H1 (cell line): ENCODE measurements at regions not wholly inside any gene's neighbourhood (a gene's known extent, or its start where the extent isn't known, plus 50 kb on each side); places are given as distances from the start of the nearest gene placed in this dataset.

Experiments used
- CTCF ChIA-PET: fragments of 300-600 bp; sonication (Branson Sonifier 250); formaldehyde crosslinking; loops from one replicate; lab custom pipeline; 2021; ENCODE audit not compliant: partially characterized antibody; lab: Charles Lee
- POLR2A ChIA-PET: fragments of 300-600 bp; sonication (Branson Sonifier 250); formaldehyde crosslinking; loops from one replicate; lab custom pipeline; 2021; ENCODE audit warnings: inconsistent platforms; ENCODE audit not compliant: partially characterized antibody; lab: Charles Lee
- DNase-seq, 2 experiments: peaks; one replicate each; pipeline versions ENCODE4 v3.0.0 to v3.0.0-alpha.2; 2010 to 2022; ENCODE audit warnings: low spot score in 2 of 2, low read depth in 1 of 2, mixed read lengths in 1 of 2
- FAIRE-seq: peaks from 2 replicates; lab custom pipeline; 2011; peaks lifted over from hg19 to GRCh38; lab: Jason Lieb, UNC
- H2AFZ ChIP-seq: 2 replicates; pipeline ENCODE4 v1.8.1; 2012; ENCODE audit warnings: low read length, inconsistent platforms
- H2AK5ac ChIP-seq: 2 replicates; pipeline ENCODE4 v1.6.1; 2013; ENCODE audit warnings: low read depth, low read length
- H2BK120ac ChIP-seq: replicated peaks from 2 replicates; pipeline ENCODE3; 2013; ENCODE audit warnings: low read depth, low read length, inconsistent platforms
- H2BK12ac ChIP-seq: 2 replicates; pipeline ENCODE4 v1.6.1; 2013; ENCODE audit warnings: low read depth, low read length
- H2BK15ac ChIP-seq: 2 replicates; pipeline ENCODE4 v1.6.1; 2013; ENCODE audit warnings: low read length
- H2BK20ac ChIP-seq: 2 replicates; pipeline ENCODE4 v1.6.1; 2013; ENCODE audit warnings: low read length
- H2BK5ac ChIP-seq: 2 replicates; pipeline ENCODE4 v1.6.1; 2013; ENCODE audit warnings: low read depth, low read length
- H3K14ac ChIP-seq: 2 replicates; pipeline ENCODE4 v1.6.1; 2013; ENCODE audit warnings: inconsistent platforms; ENCODE audit not compliant: insufficient read length
- H3K18ac ChIP-seq: 2 replicates; pipeline ENCODE4 v1.6.1; 2013; ENCODE audit warnings: low read length; ENCODE audit errors: extremely low read depth
- H3K23ac ChIP-seq: 2 replicates; pipeline ENCODE4 v1.6.1; 2013; ENCODE audit warnings: inconsistent platforms; ENCODE audit not compliant: insufficient read length
- H3K23me2 ChIP-seq: 2 replicates; pipeline ENCODE4 v1.6.1; 2013; ENCODE audit warnings: low read depth, low read length
- H3K27ac ChIP-seq: 2 replicates; pipeline ENCODE4 v1.6.1; 2011; ENCODE audit warnings: low read depth, low read length, inconsistent platforms
- H3K27me3 ChIP-seq, 4 experiments: replicated peaks in 1 of 4; 1 replicate in 1 of 4; 2 replicates in 3 of 4; pipeline versions ENCODE4 v1.6.1 to v1.8.1; 2011 to 2013; ENCODE audit warnings: low read length in 3 of 4, mild to moderate bottlenecking in 3 of 4, inconsistent platforms in 2 of 4, mixed read lengths in 2 of 4, moderate library complexity in 1 of 4; ENCODE audit not compliant: control insufficient read depth in 3 of 4, insufficient read depth in 3 of 4; ENCODE audit errors: extremely low read depth in 1 of 4
- H3K36me3 ChIP-seq, 4 experiments: 2 replicates each; pipeline versions ENCODE4 v1.6.1 to v1.8.1; 2011 to 2013; ENCODE audit warnings: mild to moderate bottlenecking in 4 of 4, low read length in 3 of 4, moderate library complexity in 2 of 4, control low read depth in 1 of 4, inconsistent platforms in 1 of 4; ENCODE audit not compliant: insufficient read depth in 4 of 4, control insufficient read depth in 2 of 4
- H3K4ac ChIP-seq: replicated peaks from 2 replicates; pipeline ENCODE3; 2013; ENCODE audit warnings: low read length, low read depth, mixed read lengths, inconsistent platforms; ENCODE audit not compliant: insufficient read length
- H3K4me1 ChIP-seq, 4 experiments: replicated peaks in 1 of 4; 1 replicate in 1 of 4; 2 replicates in 3 of 4; pipeline versions ENCODE4 v1.6.1 to v1.8.1; 2011 to 2013; ENCODE audit warnings: low read length in 3 of 4, inconsistent platforms in 2 of 4, mixed read lengths in 1 of 4; ENCODE audit not compliant: insufficient read depth in 4 of 4, control insufficient read depth in 3 of 4
- H3K4me2 ChIP-seq, 2 experiments: 2 replicates each; pipeline versions ENCODE4 v1.6.1 to v1.8.1; 2011 to 2013; ENCODE audit warnings: low read depth in 2 of 2, low read length in 2 of 2, control low read depth in 1 of 2, inconsistent platforms in 1 of 2, mild to moderate bottlenecking in 1 of 2; ENCODE audit not compliant: insufficient read depth in 1 of 2
- H3K4me3 ChIP-seq, 4 experiments: fragments of 200-600, 300-600 bp in 1 of 4; sonication (generic), shearing (Covaris generic), sonication (Bioruptor Twin) in 1 of 4; 2 replicates each; pipeline versions ENCODE4 v1.5.1 to v1.8.1; 2011 to 2016; ENCODE audit warnings: low read length in 4 of 4, low read depth in 3 of 4, control low read depth in 2 of 4, inconsistent platforms in 2 of 4, mild to moderate bottlenecking in 2 of 4, mixed read lengths in 1 of 4, moderate library complexity in 1 of 4; ENCODE audit not compliant: insufficient read depth in 2 of 4; ENCODE audit errors: extremely low read depth in 1 of 4
- H3K56ac ChIP-seq: replicated peaks from 2 replicates; pipeline ENCODE3; 2013; ENCODE audit warnings: low read depth, mild to moderate bottlenecking, mixed read lengths, low read length, inconsistent platforms; ENCODE audit not compliant: insufficient read length
- H3K79me1 ChIP-seq: 2 replicates; pipeline ENCODE4 v1.6.1; 2013; ENCODE audit warnings: low read depth, low read length, control low read depth
- H3K79me2 ChIP-seq, 2 experiments: 2 replicates each; pipeline versions ENCODE4 v1.6.1 to v1.8.1; 2012 to 2013; ENCODE audit warnings: low read length in 2 of 2, mild to moderate bottlenecking in 2 of 2, inconsistent platforms in 1 of 2; ENCODE audit not compliant: insufficient read depth in 2 of 2, control insufficient read depth in 1 of 2
- H3K9ac ChIP-seq, 4 experiments: replicated peaks in 1 of 4; 1 replicate in 1 of 4; 2 replicates in 3 of 4; pipeline versions ENCODE4 v1.6.1 to v1.8.1; 2011 to 2013; ENCODE audit warnings: low read depth in 3 of 4, low read length in 3 of 4, control low read depth in 2 of 4, mild to moderate bottlenecking in 2 of 4, moderate library complexity in 2 of 4, inconsistent platforms in 1 of 4; ENCODE audit errors: extremely low read depth in 1 of 4
- H3K9me3 ChIP-seq, 2 experiments: 2 replicates each; pipeline versions ENCODE4 v1.6.1 to v1.8.1; 2012 to 2013; ENCODE audit warnings: mild to moderate bottlenecking in 2 of 2, moderate library complexity in 2 of 2, control low read depth in 1 of 2, inconsistent platforms in 1 of 2, low read depth in 1 of 2, low read length in 1 of 2, mixed read lengths in 1 of 2; ENCODE audit not compliant: insufficient read depth in 2 of 2
- H4K20me1 ChIP-seq, 2 experiments: replicated peaks in 1 of 2; 2 replicates each; pipeline versions ENCODE3 to v1.8.1; 2011 to 2013; ENCODE audit warnings: inconsistent platforms in 2 of 2, low read length in 2 of 2, mild to moderate bottlenecking in 1 of 2; ENCODE audit not compliant: insufficient read depth in 2 of 2, control insufficient read depth in 1 of 2
- H4K5ac ChIP-seq: 2 replicates; pipeline ENCODE4 v1.6.1; 2013; ENCODE audit warnings: low read length, low read depth, mixed read lengths, inconsistent platforms; ENCODE audit not compliant: insufficient read length
- H4K8ac ChIP-seq: 2 replicates; pipeline ENCODE4 v1.8.0; 2013; ENCODE audit warnings: mild to moderate bottlenecking, moderate library complexity, low read length, inconsistent platforms; ENCODE audit not compliant: insufficient read depth; ENCODE audit errors: extremely low read depth
- H4K91ac ChIP-seq: replicated peaks from 2 replicates; pipeline ENCODE3; 2013; ENCODE audit warnings: low read length, mixed read lengths, inconsistent platforms; ENCODE audit not compliant: insufficient read length
- BCL11A ChIP-seq, 2 experiments: IDR thresholded peaks; one replicate each; pipeline ENCODE4 v1.6.1; 2011; ENCODE audit warnings: low read depth in 2 of 2, low read length in 2 of 2, mild to moderate bottlenecking in 2 of 2
- BRCA1 ChIP-seq: IDR thresholded peaks from 2 replicates; pipeline ENCODE4 v1.6.1; 2012; ENCODE audit warnings: low read depth, low read length, improper control_type of control experiment
- CBX5 ChIP-seq: fragments of 300-800, 300-1000 bp; sonication (generic); IDR thresholded peaks from 2 replicates; pipeline ENCODE4 v1.7.1; 2016; ENCODE audit warnings: antibody characterized with exemption, low read length, low read depth
- CTCF ChIP-seq, 3 experiments: IDR thresholded peaks; 1 replicate in 2 of 3; 2 replicates in 1 of 3; pipeline versions ENCODE4 v1.5.1 to v1.6.1; 2011; ENCODE audit warnings: low read length in 3 of 3, mild to moderate bottlenecking in 3 of 3, inconsistent platforms in 2 of 3, low read depth in 1 of 3, moderate library complexity in 1 of 3; ENCODE audit not compliant: insufficient read depth in 1 of 3; ENCODE audit errors: control extremely low read depth in 1 of 3
- HDAC2 ChIP-seq, 2 experiments: fragments of 300-600 bp in 1 of 2; sonication (generic) in 1 of 2; IDR thresholded peaks; 2 replicates each; pipeline ENCODE4 v1.6.1; 2011 to 2012; ENCODE audit warnings: low read depth in 2 of 2, low read length in 2 of 2, mild to moderate bottlenecking in 2 of 2, moderate library complexity in 2 of 2, borderline replicate concordance in 1 of 2, inconsistent platforms in 1 of 2
- JUN ChIP-seq: IDR thresholded peaks from 2 replicates; pipeline ENCODE4 v1.6.1; 2011; ENCODE audit warnings: low read depth, mild to moderate bottlenecking, improper control_type of control experiment, low read length
- MAX ChIP-seq: IDR thresholded peaks from 2 replicates; pipeline ENCODE4 v1.6.1; 2012; ENCODE audit warnings: inconsistent platforms
- NANOG ChIP-seq: IDR thresholded peaks from 2 replicates; pipeline ENCODE4 v1.6.1; 2011; ENCODE audit warnings: low read length, low read depth, mild to moderate bottlenecking, inconsistent platforms; ENCODE audit not compliant: insufficient read depth, poor library complexity, severe bottlenecking
- NRF1 ChIP-seq: IDR thresholded peaks from 2 replicates; pipeline ENCODE4 v1.6.1; 2011; ENCODE audit warnings: mild to moderate bottlenecking, low read depth, low read length, improper control_type of control experiment
- POLR2AphosphoS5 ChIP-seq: IDR thresholded peaks from 2 replicates; pipeline ENCODE4 v1.6.1; 2011; ENCODE audit warnings: low read depth, low read length
- SIX5 ChIP-seq: IDR thresholded peaks from 2 replicates; pipeline ENCODE4 v1.6.1; 2011; ENCODE audit warnings: mild to moderate bottlenecking, low read depth, low read length
- SP1 ChIP-seq: IDR thresholded peaks from 2 replicates; pipeline ENCODE4 v1.6.1; 2011; ENCODE audit warnings: low read depth, low read length
- WGBS, 2 experiments: shearing (Covaris generic) in 1 of 2; methylation state at CpG; one replicate each; pipeline versions ENCODE4 v1.1.6 to v1.1.7; 2013 to 2015; ENCODE audit warnings: low lambda C conversion rate in 2 of 2, mixed read lengths in 2 of 2, inconsistent platforms in 1 of 2, low coverage in 1 of 2, missing lambda C conversion rate in 1 of 2; ENCODE audit not compliant: insufficient replicate concordance in 2 of 2, insufficient coverage in 1 of 2, insufficient read length in 1 of 2; ENCODE audit errors: extremely low coverage in 1 of 2, missing lambda C conversion rate in 1 of 2; 5-methylcytosine and 5-hydroxymethylcytosine counted together

GRCh38 chr2:220226076-220226475, 598.6 kb downstream of the SLC4A3 start:
- H4K20me1 ChIP-seq = no peaks in the 10 kb centered on the region
- H3K23ac ChIP-seq = no peak overlapping the region
- no peak overlapping the region for H4K5ac ChIP-seq
- H2BK20ac ChIP-seq = no peak overlapping the region
- H2AK5ac ChIP-seq = no peak overlapping the region
- POLR2A ChIA-PET = no interaction called here
- no peaks in the 10 kb centered on the region for H3K9me3 ChIP-seq
- no peak overlapping the region for H2BK120ac ChIP-seq
- H3K27me3 ChIP-seq = no peaks in the 10 kb centered on the region
- peaks cover 0 to 5% (median 1%) of the 10 kb centered on the region in 4 experiments; a peak in 2 of 7 replicates for H3K4me1 ChIP-seq
- no peak overlapping the region for H3K18ac ChIP-seq
- no peak overlapping the region for H3K4ac ChIP-seq
- no peak overlapping the region for H4K91ac ChIP-seq
- H3K9ac ChIP-seq = no peak overlapping the region
- 93% methylated on average over 2 of the region's 2 CpGs; no CpG with 5 or more reads in 1 of the 2 experiments for WGBS, 2 experiments
- DNase-seq (no peak), FAIRE-seq (no peak)
- no peak overlapping the region for H2BK15ac ChIP-seq
- H4K8ac ChIP-seq = no peak overlapping the region
- H3K23me2 ChIP-seq = no peaks in the 10 kb centered on the region
- no peak overlapping the region for H2BK5ac ChIP-seq
- CTCF ChIA-PET = interaction anchor here (1.2 kb wide), 1 partner anchor 10 kb away, joined by 4 read pairs; no protein-coding TSS in a partner anchor
- no peaks in the 10 kb centered on the region for H3K36me3 ChIP-seq
- no peak overlapping the region for H3K27ac ChIP-seq
- no peak overlapping the region for H3K14ac ChIP-seq
- H3K4me3 ChIP-seq = no peak overlapping the region
- no peak overlapping the region for H3K56ac ChIP-seq
- no peak overlapping the region for H3K4me2 ChIP-seq
- no peaks in the 10 kb centered on the region for H3K79me2 ChIP-seq
- no peak overlapping the region for H2BK12ac ChIP-seq
- H2AFZ ChIP-seq = no peak overlapping the region
- H3K79me1 ChIP-seq = no peaks in the 10 kb centered on the region
- no peak for TF ChIP-seq BCL11A (IDR thresholded peaks at IDR 0.05; ENCODE audit: low read depth in 2 of 2, low read length in 2 of 2)
- TF ChIP-seq JUN = no peak
- TF ChIP-seq BRCA1 = no peak
- no peak for TF ChIP-seq MAX
- no peak for TF ChIP-seq HDAC2 (IDR thresholded peaks at IDR 0.05; ENCODE audit: borderline replicate concordance in 1 of 2, low read depth in 2 of 2, low read length in 2 of 2)
- no peak for TF ChIP-seq NRF1
- no peak for TF ChIP-seq NANOG
- TF ChIP-seq SP1 = no peak
- no peak for TF ChIP-seq SIX5
- TF ChIP-seq POLR2AphosphoS5 = no peak
- TF ChIP-seq CTCF (IDR thresholded peaks at IDR 0.05; ENCODE audit: control extremely low read depth in 1 of 3, insufficient read depth in 1 of 3, low read depth in 1 of 3, low read length in 3 of 3) = no peak
- no peak for TF ChIP-seq CBX5
